Uterus (tissue), 2 donors: ENCODE measurements at regions not wholly inside any gene's neighbourhood (a gene's known extent, or its start where the extent isn't known, plus 50 kb on each side); places are given as distances from the start of the nearest gene placed in this dataset.

Source experiments
- POLR2A ChIP-seq, 2 donors: fragments of 450-650 bp; IDR thresholded peaks; one replicate each; pipeline ENCODE4 v1.6.1; 2016; ENCODE audit warnings: antibody characterized with exemption in 2 of 2, mild to moderate bottlenecking in 1 of 2, moderate library complexity in 1 of 2
- TF ChIP-seq, protein P1 (sequence below), 4 experiments: fragments of 200-600 bp in 2 of 4; fragments of 450-650 bp in 2 of 4; sonication (generic) in 2 of 4; IDR thresholded peaks; one replicate each; pipeline ENCODE4 v1.5.1; 2016 to 2019; ENCODE audit warnings: antibody characterized with exemption in 4 of 4, mild to moderate bottlenecking in 2 of 4, moderate library complexity in 1 of 4

DNA sequence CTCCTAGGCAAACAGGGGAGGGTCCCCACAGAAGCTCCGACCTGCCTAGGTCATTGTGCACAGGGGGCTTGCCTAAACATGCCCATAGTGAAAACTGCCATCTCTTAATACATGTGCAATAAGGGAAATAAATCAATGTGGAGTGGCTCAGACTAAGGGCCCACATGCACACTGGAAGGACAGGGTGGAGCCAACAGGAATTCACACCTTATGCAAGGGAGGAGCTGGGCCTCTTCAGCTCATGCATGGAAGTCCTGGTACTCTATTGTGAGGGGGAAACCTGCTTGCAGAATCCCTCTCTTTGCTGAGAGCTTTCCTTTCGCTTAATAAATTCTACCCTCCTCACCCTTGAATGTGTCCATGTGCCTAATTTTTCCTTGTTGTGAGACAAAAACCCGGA lies 815.8 kb downstream of the EFNA5 start:
- TF ChIP-seq, protein P1, sequence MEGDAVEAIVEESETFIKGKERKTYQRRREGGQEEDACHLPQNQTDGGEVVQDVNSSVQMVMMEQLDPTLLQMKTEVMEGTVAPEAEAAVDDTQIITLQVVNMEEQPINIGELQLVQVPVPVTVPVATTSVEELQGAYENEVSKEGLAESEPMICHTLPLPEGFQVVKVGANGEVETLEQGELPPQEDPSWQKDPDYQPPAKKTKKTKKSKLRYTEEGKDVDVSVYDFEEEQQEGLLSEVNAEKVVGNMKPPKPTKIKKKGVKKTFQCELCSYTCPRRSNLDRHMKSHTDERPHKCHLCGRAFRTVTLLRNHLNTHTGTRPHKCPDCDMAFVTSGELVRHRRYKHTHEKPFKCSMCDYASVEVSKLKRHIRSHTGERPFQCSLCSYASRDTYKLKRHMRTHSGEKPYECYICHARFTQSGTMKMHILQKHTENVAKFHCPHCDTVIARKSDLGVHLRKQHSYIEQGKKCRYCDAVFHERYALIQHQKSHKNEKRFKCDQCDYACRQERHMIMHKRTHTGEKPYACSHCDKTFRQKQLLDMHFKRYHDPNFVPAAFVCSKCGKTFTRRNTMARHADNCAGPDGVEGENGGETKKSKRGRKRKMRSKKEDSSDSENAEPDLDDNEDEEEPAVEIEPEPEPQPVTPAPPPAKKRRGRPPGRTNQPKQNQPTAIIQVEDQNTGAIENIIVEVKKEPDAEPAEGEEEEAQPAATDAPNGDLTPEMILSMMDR (IDR thresholded peaks at IDR 0.05), result no peak
- TF ChIP-seq POLR2A (IDR thresholded peaks at IDR 0.05), result no peak
